ENCODE measurements at regions not wholly inside any gene's neighbourhood (a gene's known extent, or its start where the extent isn't known, plus 50 kb on each side); places are given as distances from the start of the nearest gene placed in this dataset.

DNA sequence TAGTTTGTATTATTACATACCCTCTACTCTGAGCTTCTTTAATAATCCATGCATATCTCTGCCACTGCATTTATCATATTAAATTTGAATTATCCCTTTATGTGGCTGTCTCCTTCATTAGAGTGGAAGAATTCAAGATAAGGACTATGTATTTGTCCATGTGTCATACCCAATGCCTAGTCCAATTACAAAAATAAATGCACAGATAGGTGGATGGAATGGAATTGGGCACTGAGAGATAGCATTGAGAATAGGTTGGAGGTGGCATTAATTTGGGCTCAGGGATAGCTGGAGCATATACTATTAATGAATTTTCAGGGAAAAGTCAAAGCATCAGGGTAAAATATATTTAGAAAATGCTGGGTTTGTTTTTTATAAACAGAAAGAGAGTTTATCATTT, 893.2 kb downstream of the EPHA4 start:
- Histone ChIP-seq H3K27me3 (ENCODE audit: control insufficient read depth in 2 of 2, insufficient read depth in 2 of 2, low read length in 2 of 2) (no peaks in the 10 kb centered on the region), H2AFZ (ENCODE audit: low read depth, low read length) (no peak overlapping the region), H3K36me3 (ENCODE audit: control insufficient read depth, insufficient read depth, low read length) (no peaks in the 10 kb centered on the region), H3K9me1 (ENCODE audit: control insufficient read depth, insufficient read depth, low read length) (no peaks in the 10 kb centered on the region), H3K4me3 (no peak overlapping the region), H3K4me1 (replicated peaks in 1 of 2; ENCODE audit: control insufficient read depth in 2 of 2, insufficient read depth in 2 of 2, low read length in 2 of 2) (no peaks in the 10 kb centered on the region), H3K4me2 (ENCODE audit: insufficient read depth, low read length) (no peak overlapping the region), H4K20me1 (replicated peaks; ENCODE audit: control insufficient read depth, insufficient read depth, low read length) (no peaks in the 10 kb centered on the region), H3K9me3 (replicated peaks; ENCODE audit: control insufficient read depth, insufficient read depth, low read depth, low read length) (no peaks in the 10 kb centered on the region), H3K79me2 (ENCODE audit: control insufficient read depth, insufficient read depth, low read length) (no peaks in the 10 kb centered on the region), H3K9ac (ENCODE audit: insufficient read depth in 1 of 2, low read depth in 2 of 2, low read length in 2 of 2) (no peak overlapping the region), H3K27ac (ENCODE audit: extremely low read depth, low read depth, low read length) (no peak overlapping the region)
- no peak for FAIRE-seq
- BruUV-seq (replicated peaks), result no TSS peak
- no peak for DNase-seq (ENCODE audit: extremely low read depth in 1 of 4, low spot score in 3 of 4)
- in situ Hi-C loops (cut with MboI) (no loop called here), intact Hi-C loops (cut with micrococcal nuclease) (no loop called here)
- TF ChIP-seq RBM34 (IDR thresholded peaks at IDR 0.05; ENCODE audit: borderline replicate concordance, insufficient read depth, low read length) (no peak), NFATC3 (IDR thresholded peaks at IDR 0.05) (no peak), CBFA2T2 (conservative IDR thresholded peaks at IDR 0.05) (no peak), ZNF445 (CRISPR knock-in tag; IDR thresholded peaks at IDR 0.05; ENCODE audit: low read depth) (no peak), DDX20 (tag; IDR thresholded peaks at IDR 0.05; ENCODE audit: low read depth) (no peak), SIN3B (IDR thresholded peaks at IDR 0.05; ENCODE audit: low read depth) (no peak), SNIP1 (IDR thresholded peaks at IDR 0.05; ENCODE audit: low read depth) (no peak)
- TF ChIP-seq, protein P1, sequence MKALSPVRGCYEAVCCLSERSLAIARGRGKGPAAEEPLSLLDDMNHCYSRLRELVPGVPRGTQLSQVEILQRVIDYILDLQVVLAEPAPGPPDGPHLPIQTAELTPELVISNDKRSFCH (CRISPR knock-in tag; IDR thresholded peaks at IDR 0.05), result no peak
- TF ChIP-seq, protein P1 (tag; IDR thresholded peaks at IDR 0.05), result no peak
- ChIA-PET CTCF (ENCODE audit: low intra/inter-chr PET ratio) (no interaction called here), POLR2A (no interaction called here)
- ATAC-seq, result no peak

Data from K562 (cell line).